Right hindlimb (tissue), 1 donor: ENCODE measurements at regions not wholly inside any gene's neighbourhood (a gene's known extent, or its start where the extent isn't known, plus 50 kb on each side); places are given as distances from the start of the nearest gene placed in this dataset.
"Not testable (repeated sequence)": the region's sequence is repeated elsewhere in the genome, so short reads cannot be mapped to it uniquely, and the experiment has no call there.

Experiments
- DNase-seq: peaks from one replicate; pipeline ENCODE4 v3.0.0-alpha.2; 2018

GRCh38 chr13:90444232-90444631 is 903.3 kb upstream of the MIR17HG start:
- no peak for DNase-seq

GRCh38 chr13:90445179-90445578 is 902.3 kb upstream of the MIR17HG start:
- DNase-seq, result peak; percentile 47

GRCh38 chr13:90447034-90447733 is 900.3 kb upstream of the MIR17HG start:
- DNase-seq, result no peak

- DNase-seq, result no peak
These were observed 899.8 kb upstream of the MIR17HG start for GRCh38 chr13:90447734-90448101.

GRCh38 chr13:90448466-90449037 is 898.9 kb upstream of the MIR17HG start:
- DNase-seq, result no peak

GRCh38 chr13:90453342-90453741 is 894.1 kb upstream of the MIR17HG start:
- DNase-seq, result no peak

GRCh38 chr13:90454002-90454636 is 893.4 kb upstream of the MIR17HG start:
- DNase-seq, result no peak

- no peak for DNase-seq
These were observed 892.4 kb upstream of the MIR17HG start for GRCh38 chr13:90455067-90455466.

- no peak for DNase-seq
These were observed 891.7 kb upstream of the MIR17HG start for GRCh38 chr13:90455823-90456222.

GRCh38 chr13:90461398-90461797 is 886.1 kb upstream of the MIR17HG start:
- DNase-seq, result no peak

- no peak for DNase-seq
These were observed 870.3 kb upstream of the MIR17HG start for GRCh38 chr13:90477216-90477615.

- no peak for DNase-seq
These were observed 863.6 kb upstream of the MIR17HG start for GRCh38 chr13:90483906-90484305.

- peak; percentile 21 for DNase-seq
These were observed 862.1 kb upstream of the MIR17HG start for GRCh38 chr13:90485436-90485835.

- DNase-seq, result no peak
These were observed 854.6 kb upstream of the MIR17HG start for GRCh38 chr13:90492872-90493271.

GRCh38 chr13:90493667-90494066 is 853.8 kb upstream of the MIR17HG start:
- no peak for DNase-seq

GRCh38 chr13:90494849-90495248 is 852.6 kb upstream of the MIR17HG start:
- not testable (repeated sequence) for DNase-seq

GRCh38 chr13:90498096-90498495 is 849.4 kb upstream of the MIR17HG start:
- DNase-seq, result no peak

- DNase-seq, result no peak
These were observed 848.7 kb upstream of the MIR17HG start for GRCh38 chr13:90498816-90499215.

- DNase-seq, result no peak
These were observed 846.9 kb upstream of the MIR17HG start for GRCh38 chr13:90500569-90500968.

GRCh38 chr13:90502153-90502552 is 845.3 kb upstream of the MIR17HG start:
- DNase-seq, result no peak

GRCh38 chr13:90502762-90503161 is 844.7 kb upstream of the MIR17HG start:
- no peak for DNase-seq

GRCh38 chr13:90510319-90510718 is 837.2 kb upstream of the MIR17HG start:
- DNase-seq, result no peak

GRCh38 chr13:90511903-90512302 is 835.6 kb upstream of the MIR17HG start:
- DNase-seq, result no peak

GRCh38 chr13:90514712-90515111 is 832.8 kb upstream of the MIR17HG start:
- not testable (repeated sequence) for DNase-seq
